SU-DHL-6 (cell line): ENCODE measurements at regions not wholly inside any gene's neighbourhood (a gene's known extent, or its start where the extent isn't known, plus 50 kb on each side); places are given as distances from the start of the nearest gene placed in this dataset.

Source experiments
- H2AFZ ChIP-seq: fragments of 200-600 bp; sonication (generic); 2 replicates; pipeline ENCODE4 v1.6.1; 2014; ENCODE audit warnings: low read depth, mild to moderate bottlenecking, moderate library complexity, mixed read lengths, antibody characterized with exemption, low read length; ENCODE audit not compliant: severe bottlenecking
- H3F3A ChIP-seq: fragments of 200-600 bp; shearing (Covaris generic); 2 replicates; pipeline ENCODE4 v1.6.0; 2016; ENCODE audit warnings: antibody characterized with exemption, mild to moderate bottlenecking; ENCODE audit not compliant: insufficient read depth
- H3K27ac ChIP-seq: fragments of 200-600 bp; sonication (generic); 2 replicates; pipeline ENCODE4 v1.5.1; 2016; ENCODE audit warnings: low read depth, mild to moderate bottlenecking, low read length, moderate library complexity, mixed read lengths
- H3K27me3 ChIP-seq: fragments of 200-600 bp; sonication (generic), shearing (Covaris generic); 2 replicates; pipeline ENCODE4 v1.6.0; 2014; ENCODE audit warnings: mild to moderate bottlenecking, low read length
- H3K36me3 ChIP-seq: fragments of 200-600 bp; sonication (generic); 2 replicates; pipeline ENCODE4 v1.6.1; 2014; ENCODE audit warnings: mild to moderate bottlenecking, low read length, mixed read lengths
- H3K4me2 ChIP-seq: fragments of 300-600, 200-600 bp; shearing (Covaris generic), sonication (generic); 2 replicates; pipeline ENCODE4 v1.6.0; 2014; ENCODE audit warnings: low read length, low read depth, mild to moderate bottlenecking; ENCODE audit not compliant: poor library complexity, severe bottlenecking
- H3K4me3 ChIP-seq: fragments of 200-600 bp; sonication (generic); 2 replicates; pipeline ENCODE4 v1.5.1; 2014; ENCODE audit warnings: antibody characterized with exemption, low read length, mild to moderate bottlenecking, mixed read lengths; ENCODE audit not compliant: insufficient read depth, poor library complexity, severe bottlenecking
- H3K79me2 ChIP-seq: fragments of 200-600 bp; sonication (generic); 2 replicates; pipeline ENCODE4 v1.6.1; 2014; ENCODE audit warnings: mild to moderate bottlenecking, low read length, moderate library complexity; ENCODE audit not compliant: insufficient read depth
- H3K9ac ChIP-seq: fragments of 200-600 bp; sonication (generic); 2 replicates; pipeline ENCODE4 v1.7.0; 2014; ENCODE audit warnings: mild to moderate bottlenecking, low read length
- H3K9me2 ChIP-seq: fragments of 200-600 bp; sonication (generic); replicated peaks from 2 replicates; pipeline ENCODE4 v1.6.1; 2014; ENCODE audit warnings: low read length; ENCODE audit not compliant: insufficient read depth
- H3K9me3 ChIP-seq: fragments of 200-600 bp; sonication (generic); 2 replicates; pipeline ENCODE4 v1.6.1; 2014; ENCODE audit warnings: low read length, mixed read lengths; ENCODE audit not compliant: insufficient read depth
- H4K20me1 ChIP-seq: fragments of 200-600 bp; sonication (generic); 2 replicates; pipeline ENCODE4 v1.6.1; 2014; ENCODE audit warnings: low read depth, mild to moderate bottlenecking, antibody characterized with exemption, low read length, moderate library complexity, mixed read lengths
- CTCF ChIP-seq: fragments of 200-600 bp; sonication (generic); IDR thresholded peaks from one replicate; pipeline ENCODE4 v1.5.1; 2017; ENCODE audit warnings: antibody characterized with exemption, mild to moderate bottlenecking, low read length, moderate library complexity; ENCODE audit not compliant: insufficient read depth, poor library complexity, severe bottlenecking
- EZH2phosphoT487 ChIP-seq: fragments of 200-600 bp; sonication (generic), shearing (Covaris generic); conservative IDR thresholded peaks from 2 replicates; pipeline ENCODE4 v1.6.1; 2018; ENCODE audit warnings: mild to moderate bottlenecking, antibody characterized with exemption, low read length, moderate library complexity, mixed read lengths

- H2AFZ ChIP-seq = no peak overlapping the region
- H3K4me2 ChIP-seq = no peak overlapping the region
- no peaks in the 10 kb centered on the region for H3K9me2 ChIP-seq
- H3K9ac ChIP-seq = no peak overlapping the region
- no peaks in the 10 kb centered on the region for H3K9me3 ChIP-seq
- H3K79me2 ChIP-seq = no peaks in the 10 kb centered on the region
- no peaks in the 10 kb centered on the region for H4K20me1 ChIP-seq
- TF ChIP-seq CTCF (no peak), EZH2phosphoT487 (no peak)
- no peak overlapping the region for H3K4me3 ChIP-seq
- H3K27ac ChIP-seq = no peak overlapping the region
- no peaks in the 10 kb centered on the region for H3K36me3 ChIP-seq
- H3F3A ChIP-seq = no peaks in the 10 kb centered on the region
- no peaks in the 10 kb centered on the region for H3K27me3 ChIP-seq
Observed at GRCh38 chr1:5447503-5447960, 544.7 kb downstream of the NPHP4 start.

GRCh38 chr1:5444396-5444795, 547.8 kb downstream of the NPHP4 start:
- Histone ChIP-seq H3K27ac (no peak overlapping the region), H3K36me3 (no peaks in the 10 kb centered on the region), H3K9ac (no peak overlapping the region), H3K4me3 (no peak overlapping the region), H4K20me1 (no peaks in the 10 kb centered on the region), H3K9me2 (no peaks in the 10 kb centered on the region), H3K27me3 (no peaks in the 10 kb centered on the region), H3F3A (no peaks in the 10 kb centered on the region), H3K79me2 (no peaks in the 10 kb centered on the region), H3K9me3 (no peaks in the 10 kb centered on the region), H3K4me2 (no peak overlapping the region), H2AFZ (no peak overlapping the region)
- TF ChIP-seq CTCF (no peak), EZH2phosphoT487 (no peak)

- H3K27me3 ChIP-seq = no peaks in the 10 kb centered on the region
- TF ChIP-seq EZH2phosphoT487 (no peak), CTCF (no peak)
Observed at GRCh38 chr1:5436808-5437207, 555.4 kb downstream of the NPHP4 start.

GRCh38 chr1:5435414-5435813, 556.8 kb downstream of the NPHP4 start:
- Histone ChIP-seq H3K27ac (no peak overlapping the region), H3K79me2 (no peaks in the 10 kb centered on the region), H3K36me3 (no peaks in the 10 kb centered on the region), H3K27me3 (no peaks in the 10 kb centered on the region), H3K9ac (no peak overlapping the region), H2AFZ (no peak overlapping the region), H3K9me2 (no peaks in the 10 kb centered on the region), H3K4me2 (no peak overlapping the region), H3K9me3 (no peaks in the 10 kb centered on the region), H4K20me1 (no peaks in the 10 kb centered on the region), H3K4me3 (no peak overlapping the region), H3F3A (no peaks in the 10 kb centered on the region)
- TF ChIP-seq CTCF (no peak), EZH2phosphoT487 (no peak)

More at GRCh38 chr1:5436808-5437207, 555.4 kb downstream of the NPHP4 start:
- Histone ChIP-seq H4K20me1 (no peaks in the 10 kb centered on the region), H3K9me3 (no peaks in the 10 kb centered on the region), H3K9me2 (no peaks in the 10 kb centered on the region), H3K36me3 (no peaks in the 10 kb centered on the region), H3K79me2 (no peaks in the 10 kb centered on the region), H3K4me3 (no peak overlapping the region), H3F3A (no peaks in the 10 kb centered on the region), H3K27ac (no peak overlapping the region), H2AFZ (no peak overlapping the region), H3K4me2 (no peak overlapping the region), H3K9ac (no peak overlapping the region)
